ENCODE measurements at regions not wholly inside any gene's neighbourhood (a gene's known extent, or its start where the extent isn't known, plus 50 kb on each side); places are given as distances from the start of the nearest gene placed in this dataset.

DNA sequence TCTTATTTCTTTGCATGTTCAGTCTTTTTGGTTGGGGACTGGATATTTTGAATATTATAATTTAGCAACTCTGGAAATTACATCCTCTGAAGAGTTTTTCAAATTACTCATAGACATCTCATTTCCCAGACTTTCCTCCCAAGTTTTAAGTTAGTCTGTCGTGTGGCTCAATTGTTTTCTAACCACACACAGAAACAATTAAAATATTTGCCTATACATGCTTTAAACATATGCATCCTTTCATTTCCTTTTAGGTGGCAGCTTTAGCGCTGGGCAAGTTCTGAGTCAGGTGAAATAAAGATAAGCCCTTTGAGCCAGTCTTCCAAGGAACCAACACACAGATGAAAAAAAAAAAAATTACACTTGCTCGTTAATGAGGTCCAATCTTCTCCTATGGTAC, 307.0 kb upstream of the SPOCK3 start:
- Histone ChIP-seq H3K4me3 (no peak overlapping the region), H3K9me3 (no peaks in the 10 kb centered on the region), H3K4me2 (no peak overlapping the region), H3K27ac (no peak overlapping the region), H3K4me1 (no peaks in the 10 kb centered on the region)
- 13% methylated on average over 3 of the region's 3 CpGs for WGBS (ENCODE audit: missing lambda C conversion rate)
- TF ChIP-seq SMC3 (IDR thresholded peaks at IDR 0.05) (no peak), KDM1A (IDR thresholded peaks at IDR 0.05; ENCODE audit: low read depth) (no peak), MYC (IDR thresholded peaks at IDR 0.05; ENCODE audit: borderline replicate concordance, low read length) (no peak), ESRRA (IDR thresholded peaks at IDR 0.05; ENCODE audit: borderline replicate concordance, low read length) (no peak), ZC3H11A (IDR thresholded peaks at IDR 0.05) (no peak), HOXA7 (CRISPR knock-in tag; IDR thresholded peaks at IDR 0.05) (no peak), MAZ (IDR thresholded peaks at IDR 0.05; ENCODE audit: borderline replicate concordance, low read depth, low read length) (no peak), JUNB (IDR thresholded peaks at IDR 0.05) (no peak), ZFP36 (IDR thresholded peaks at IDR 0.05; ENCODE audit: borderline replicate concordance, partially characterized antibody) (no peak), ZSCAN20 (CRISPR knock-in tag; IDR thresholded peaks at IDR 0.05) (no peak), HOXB5 (CRISPR knock-in tag; IDR thresholded peaks at IDR 0.05) (no peak)
- TF ChIP-seq, protein P1, sequence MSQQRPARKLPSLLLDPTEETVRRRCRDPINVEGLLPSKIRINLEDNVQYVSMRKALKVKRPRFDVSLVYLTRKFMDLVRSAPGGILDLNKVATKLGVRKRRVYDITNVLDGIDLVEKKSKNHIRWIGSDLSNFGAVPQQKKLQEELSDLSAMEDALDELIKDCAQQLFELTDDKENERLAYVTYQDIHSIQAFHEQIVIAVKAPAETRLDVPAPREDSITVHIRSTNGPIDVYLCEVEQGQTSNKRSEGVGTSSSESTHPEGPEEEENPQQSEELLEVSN (IDR thresholded peaks at IDR 0.05; ENCODE audit: borderline replicate concordance, low read depth), result no peak
- TF ChIP-seq, protein P2, sequence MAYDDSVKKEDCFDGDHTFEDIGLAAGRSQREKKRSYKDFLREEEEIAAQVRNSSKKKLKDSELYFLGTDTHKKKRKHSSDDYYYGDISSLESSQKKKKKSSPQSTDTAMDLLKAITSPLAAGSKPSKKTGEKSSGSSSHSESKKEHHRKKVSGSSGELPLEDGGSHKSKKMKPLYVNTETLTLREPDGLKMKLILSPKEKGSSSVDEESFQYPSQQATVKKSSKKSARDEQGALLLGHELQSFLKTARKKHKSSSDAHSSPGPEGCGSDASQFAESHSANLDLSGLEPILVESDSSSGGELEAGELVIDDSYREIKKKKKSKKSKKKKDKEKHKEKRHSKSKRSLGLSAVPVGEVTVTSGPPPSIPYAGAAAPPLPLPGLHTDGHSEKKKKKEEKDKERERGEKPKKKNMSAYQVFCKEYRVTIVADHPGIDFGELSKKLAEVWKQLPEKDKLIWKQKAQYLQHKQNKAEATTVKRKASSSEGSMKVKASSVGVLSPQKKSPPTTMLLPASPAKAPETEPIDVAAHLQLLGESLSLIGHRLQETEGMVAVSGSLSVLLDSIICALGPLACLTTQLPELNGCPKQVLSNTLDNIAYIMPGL (CRISPR knock-in tag; IDR thresholded peaks at IDR 0.05; ENCODE audit: borderline replicate concordance), result no peak
- ChIA-PET POLR2A (no interaction called here), CTCF (no interaction called here)
- DNase-seq (ENCODE audit: low read depth in 1 of 2, low spot score in 1 of 2) (no peak), ATAC-seq (no peak), FAIRE-seq (no peak)

DNA sequence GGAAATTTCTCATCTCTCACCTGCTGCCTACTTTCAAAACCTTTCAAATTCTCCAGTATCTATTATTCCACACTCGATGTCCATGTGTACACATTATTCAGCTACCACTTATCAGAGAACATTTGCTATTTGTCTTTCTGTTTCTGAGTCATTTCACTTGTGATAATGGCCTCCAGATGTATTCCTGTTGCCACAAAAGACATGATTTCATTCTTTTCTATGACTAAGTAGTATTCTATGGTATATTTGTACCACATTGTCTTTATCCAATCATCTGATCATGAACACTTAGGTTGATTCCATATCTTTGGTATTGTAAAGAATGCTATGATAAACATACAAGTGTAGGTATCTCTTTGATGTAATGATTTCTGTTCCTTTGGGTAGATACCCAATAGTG, 310.1 kb upstream of the SPOCK3 start:
- H3K27ac ChIP-seq, result no peak overlapping the region
- H3K4me2 ChIP-seq, result no peak overlapping the region
- no peak overlapping the region for H3K4me3 ChIP-seq
- no peaks in the 10 kb centered on the region for H3K9me3 ChIP-seq
- 6% methylated on average over 1 of the region's 1 CpG for WGBS (ENCODE audit: missing lambda C conversion rate)
- ATAC-seq (no peak), DNase-seq (ENCODE audit: low read depth in 1 of 2, low spot score in 1 of 2) (no peak), FAIRE-seq (no peak)
- ChIA-PET POLR2A (no interaction called here), CTCF (no interaction called here)
- H3K4me1 ChIP-seq, result no peaks in the 10 kb centered on the region
- TF ChIP-seq SMC3 (IDR thresholded peaks at IDR 0.05) (no peak), ZNF302 (CRISPR knock-in tag; IDR thresholded peaks at IDR 0.05) (no peak), CHD2 (IDR thresholded peaks at IDR 0.05; ENCODE audit: low read length, partially characterized antibody) (no peak), GATA3 (IDR thresholded peaks at IDR 0.05; ENCODE audit: borderline replicate concordance) (no peak), MYC (IDR thresholded peaks at IDR 0.05; ENCODE audit: borderline replicate concordance, low read length) (no peak), KDM1A (IDR thresholded peaks at IDR 0.05; ENCODE audit: low read depth) (no peak), RAD21 (conservative IDR thresholded peaks at IDR 0.05 in 1 of 2, IDR thresholded peaks at IDR 0.05 in 1 of 2) (no peak), EHMT2 (IDR thresholded peaks at IDR 0.05; ENCODE audit: low read depth) (no peak), BHLHE40 (IDR thresholded peaks at IDR 0.05; ENCODE audit: low read depth, low read length) (no peak), CBX8 (IDR thresholded peaks at IDR 0.05) (no peak), PHF8 (IDR thresholded peaks at IDR 0.05; ENCODE audit: borderline replicate concordance, low read depth) (no peak), RNF2 (IDR thresholded peaks at IDR 0.05; ENCODE audit: borderline replicate concordance, low read depth) (no peak), POLR2A (IDR thresholded peaks at IDR 0.05; ENCODE audit: low read length) (no peak), KDM5A (IDR thresholded peaks at IDR 0.05) (no peak), EHF (CRISPR knock-in tag; IDR thresholded peaks at IDR 0.05) (no peak), HDAC2 (IDR thresholded peaks at IDR 0.05) (no peak)
- TF ChIP-seq, protein P3, sequence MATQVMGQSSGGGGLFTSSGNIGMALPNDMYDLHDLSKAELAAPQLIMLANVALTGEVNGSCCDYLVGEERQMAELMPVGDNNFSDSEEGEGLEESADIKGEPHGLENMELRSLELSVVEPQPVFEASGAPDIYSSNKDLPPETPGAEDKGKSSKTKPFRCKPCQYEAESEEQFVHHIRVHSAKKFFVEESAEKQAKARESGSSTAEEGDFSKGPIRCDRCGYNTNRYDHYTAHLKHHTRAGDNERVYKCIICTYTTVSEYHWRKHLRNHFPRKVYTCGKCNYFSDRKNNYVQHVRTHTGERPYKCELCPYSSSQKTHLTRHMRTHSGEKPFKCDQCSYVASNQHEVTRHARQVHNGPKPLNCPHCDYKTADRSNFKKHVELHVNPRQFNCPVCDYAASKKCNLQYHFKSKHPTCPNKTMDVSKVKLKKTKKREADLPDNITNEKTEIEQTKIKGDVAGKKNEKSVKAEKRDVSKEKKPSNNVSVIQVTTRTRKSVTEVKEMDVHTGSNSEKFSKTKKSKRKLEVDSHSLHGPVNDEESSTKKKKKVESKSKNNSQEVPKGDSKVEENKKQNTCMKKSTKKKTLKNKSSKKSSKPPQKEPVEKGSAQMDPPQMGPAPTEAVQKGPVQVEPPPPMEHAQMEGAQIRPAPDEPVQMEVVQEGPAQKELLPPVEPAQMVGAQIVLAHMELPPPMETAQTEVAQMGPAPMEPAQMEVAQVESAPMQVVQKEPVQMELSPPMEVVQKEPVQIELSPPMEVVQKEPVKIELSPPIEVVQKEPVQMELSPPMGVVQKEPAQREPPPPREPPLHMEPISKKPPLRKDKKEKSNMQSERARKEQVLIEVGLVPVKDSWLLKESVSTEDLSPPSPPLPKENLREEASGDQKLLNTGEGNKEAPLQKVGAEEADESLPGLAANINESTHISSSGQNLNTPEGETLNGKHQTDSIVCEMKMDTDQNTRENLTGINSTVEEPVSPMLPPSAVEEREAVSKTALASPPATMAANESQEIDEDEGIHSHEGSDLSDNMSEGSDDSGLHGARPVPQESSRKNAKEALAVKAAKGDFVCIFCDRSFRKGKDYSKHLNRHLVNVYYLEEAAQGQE (IDR thresholded peaks at IDR 0.05), result no peak
- TF ChIP-seq, protein P4, sequence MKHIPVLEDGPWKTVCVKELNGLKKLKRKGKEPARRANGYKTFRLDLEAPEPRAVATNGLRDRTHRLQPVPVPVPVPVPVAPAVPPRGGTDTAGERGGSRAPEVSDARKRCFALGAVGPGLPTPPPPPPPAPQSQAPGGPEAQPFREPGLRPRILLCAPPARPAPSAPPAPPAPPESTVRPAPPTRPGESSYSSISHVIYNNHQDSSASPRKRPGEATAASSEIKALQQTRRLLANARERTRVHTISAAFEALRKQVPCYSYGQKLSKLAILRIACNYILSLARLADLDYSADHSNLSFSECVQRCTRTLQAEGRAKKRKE (CRISPR knock-in tag; IDR thresholded peaks at IDR 0.05; ENCODE audit: low read depth), result no peak
- TF ChIP-seq, protein P5, sequence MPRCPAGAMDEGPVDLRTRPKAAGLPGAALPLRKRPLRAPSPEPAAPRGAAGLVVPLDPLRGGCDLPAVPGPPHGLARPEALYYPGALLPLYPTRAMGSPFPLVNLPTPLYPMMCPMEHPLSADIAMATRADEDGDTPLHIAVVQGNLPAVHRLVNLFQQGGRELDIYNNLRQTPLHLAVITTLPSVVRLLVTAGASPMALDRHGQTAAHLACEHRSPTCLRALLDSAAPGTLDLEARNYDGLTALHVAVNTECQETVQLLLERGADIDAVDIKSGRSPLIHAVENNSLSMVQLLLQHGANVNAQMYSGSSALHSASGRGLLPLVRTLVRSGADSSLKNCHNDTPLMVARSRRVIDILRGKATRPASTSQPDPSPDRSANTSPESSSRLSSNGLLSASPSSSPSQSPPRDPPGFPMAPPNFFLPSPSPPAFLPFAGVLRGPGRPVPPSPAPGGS (IDR thresholded peaks at IDR 0.05), result no peak

All from A549 (cell line).